B cell (primary cell): ENCODE measurements at regions not wholly inside any gene's neighbourhood (a gene's known extent, or its start where the extent isn't known, plus 50 kb on each side); places are given as distances from the start of the nearest gene placed in this dataset.

Experiments used
- ATAC-seq: fragments of 200-7000 bp; cut with Tn5 transposase; one replicate; pipeline ENCODE4 v1.10.0; 2021; ENCODE audit warnings: low read depth, mild to moderate bottlenecking, moderate number of reproducible peaks, moderate library complexity
- CTCF ChIA-PET: fragments of 350-600 bp; sonication (Branson Sonifier 250); formaldehyde crosslinking; loops from one replicate; lab custom pipeline; 2021; ENCODE audit warnings: antibody characterized with exemption, inconsistent platforms; lab: Charles Lee
- POLR2A ChIA-PET: fragments of 350-600 bp; sonication (Branson Sonifier 250); formaldehyde crosslinking; loops from one replicate; lab custom pipeline; 2021; ENCODE audit warnings: antibody characterized with exemption; lab: Charles Lee
- DNase-seq: peaks from one replicate; pipeline ENCODE4 v3.0.0; 2013
- H2AFZ ChIP-seq: 2 replicates; pipeline ENCODE4 v1.6.1; 2012; ENCODE audit warnings: mild to moderate bottlenecking, low read depth, low read length; ENCODE audit not compliant: insufficient read depth, poor library complexity, severe bottlenecking
- H3K27ac ChIP-seq, 2 donors: 1 replicate in 1 of 2; 2 replicates in 1 of 2; pipeline ENCODE4 v1.5.1; 2012 to 2013; ENCODE audit warnings: low read length in 2 of 2, mild to moderate bottlenecking in 2 of 2, moderate library complexity in 1 of 2
- H3K27me3 ChIP-seq, 4 experiments: fragments of 200-600 bp in 1 of 4; sonication (generic) in 1 of 4; replicated peaks in 1 of 4; 1 replicate in 2 of 4; 2 replicates in 2 of 4; pipeline versions ENCODE4 v1.6.1 to v1.7.0; 2013 to 2016; ENCODE audit warnings: low read length in 3 of 4, mild to moderate bottlenecking in 2 of 4, mixed read lengths in 1 of 4, moderate library complexity in 1 of 4; ENCODE audit not compliant: insufficient read depth in 4 of 4, control insufficient read depth in 3 of 4; ENCODE audit errors: control extremely low read depth in 1 of 4
- H3K36me3 ChIP-seq, 2 experiments: replicated peaks in 1 of 2; 1 replicate in 1 of 2; 2 replicates in 1 of 2; pipeline versions ENCODE4 v1.6.1 to v1.7.1; 2013; ENCODE audit warnings: low read length in 1 of 2; ENCODE audit not compliant: insufficient read depth in 2 of 2, control insufficient read depth in 1 of 2; ENCODE audit errors: control extremely low read depth in 1 of 2, extremely low read depth in 1 of 2
- H3K4me1 ChIP-seq, 2 donors: fragments of 200-600 bp in 1 of 2; sonication (generic) in 1 of 2; 1 replicate in 1 of 2; 2 replicates in 1 of 2; pipeline versions ENCODE4 v1.5.1 to v1.6.1; 2013 to 2017; ENCODE audit warnings: low read length in 2 of 2; ENCODE audit not compliant: control insufficient read depth in 2 of 2, insufficient read depth in 2 of 2
- H3K4me2 ChIP-seq: replicated peaks from 2 replicates; pipeline ENCODE3; 2012; ENCODE audit warnings: mild to moderate bottlenecking, low read depth, low read length; ENCODE audit not compliant: poor library complexity, severe bottlenecking
- H3K4me3 ChIP-seq, 5 experiments: fragments of 200-600 bp in 1 of 5; sonication (generic) in 1 of 5; 1 replicate in 3 of 5; 2 replicates in 2 of 5; pipeline versions ENCODE4 v1.5.1 to v1.7.0; 2011 to 2016; ENCODE audit warnings: low read length in 4 of 5, mild to moderate bottlenecking in 4 of 5, low read depth in 2 of 5, control low read depth in 1 of 5, moderate library complexity in 1 of 5; ENCODE audit not compliant: insufficient read depth in 1 of 5; ENCODE audit errors: control extremely low read depth in 1 of 5, extremely low read depth in 1 of 5
- H3K79me2 ChIP-seq: fragments of 200-600 bp; sonication (generic); one replicate; pipeline ENCODE4 v1.6.0; 2016; ENCODE audit warnings: low read length; ENCODE audit not compliant: control insufficient read depth, insufficient read depth
- H3K9ac ChIP-seq: fragments of 200-600 bp; sonication (generic); 2 replicates; pipeline ENCODE4 v1.6.1; 2017; ENCODE audit warnings: mild to moderate bottlenecking, low read length, moderate library complexity
- H3K9me3 ChIP-seq, 3 donors: one replicate each; pipeline versions ENCODE4 v1.6.1 to v1.7.1; 2013; ENCODE audit warnings: low read length in 2 of 3; ENCODE audit not compliant: control insufficient read depth in 2 of 3, insufficient read depth in 1 of 3; ENCODE audit errors: control extremely low read depth in 1 of 3
- H4K20me1 ChIP-seq: 2 replicates; pipeline ENCODE4 v1.6.0; 2012; ENCODE audit warnings: mild to moderate bottlenecking, low read length; ENCODE audit not compliant: insufficient read depth, control insufficient read depth, poor library complexity, severe bottlenecking
- H3K27ac Mint-ChIP-seq: one replicate; pipeline ENCODE4 v1.8.0; 2021; ENCODE audit warnings: mixed read lengths
- H3K27me3 Mint-ChIP-seq: one replicate; pipeline ENCODE4 v1.8.0; 2021; ENCODE audit warnings: mixed read lengths
- H3K4me1 Mint-ChIP-seq: one replicate; pipeline ENCODE4 v1.8.0; 2021; ENCODE audit warnings: mixed read lengths
- H3K4me3 Mint-ChIP-seq: one replicate; pipeline ENCODE4 v1.8.0; 2021; ENCODE audit warnings: mixed read lengths
- H3K9me3 Mint-ChIP-seq: one replicate; pipeline ENCODE4 v1.8.0; 2022; ENCODE audit warnings: mixed read lengths; ENCODE audit not compliant: insufficient read depth
- EZH2 ChIP-seq: IDR thresholded peaks from 2 replicates; pipeline ENCODE4 v1.6.1; 2012; ENCODE audit warnings: borderline replicate concordance, low read depth, mild to moderate bottlenecking, moderate library complexity, low read length; ENCODE audit not compliant: insufficient read depth, poor library complexity, severe bottlenecking
- WGBS: methylation state at CpG from one replicate; pipeline ENCODE4 v1.1.5; 2013; ENCODE audit warnings: missing lambda C conversion rate; ENCODE audit not compliant: insufficient coverage; 5-methylcytosine and 5-hydroxymethylcytosine counted together
- intact Hi-C: fragments of 100-400 bp; cut with micrococcal nuclease; formaldehyde crosslinking; loops from one replicate; pipeline ENCODE4 v1.10.0; 2022
- TF ChIP-seq, protein P1 (sequence below): fragments of 200-600 bp; IDR thresholded peaks from one replicate; pipeline ENCODE4 v1.8.0; 2022; ENCODE audit warnings: antibody characterized with exemption, mild to moderate bottlenecking

DNA sequence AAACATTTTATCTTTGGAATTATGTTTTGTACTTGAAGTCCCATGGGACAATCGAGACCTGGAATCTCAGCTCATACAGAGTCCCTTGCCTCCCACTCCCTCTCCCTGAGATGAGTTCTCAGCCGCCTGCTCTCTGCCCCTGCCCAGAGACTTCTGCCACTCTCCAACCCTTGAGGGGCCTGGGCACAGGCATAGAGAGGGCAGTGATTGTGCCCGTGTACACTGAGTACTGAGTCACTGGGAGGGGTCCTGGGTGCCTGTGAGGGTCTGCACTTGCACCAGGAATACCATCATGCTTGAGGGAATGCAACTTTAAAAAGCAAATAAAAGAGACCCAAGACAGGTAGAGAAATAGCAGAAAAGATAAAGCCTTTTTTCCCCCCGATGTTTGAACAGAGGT is 453.8 kb upstream of the HS3ST5 start:
- Histone ChIP-seq H2AFZ (no peak overlapping the region), H4K20me1 (no peaks in the 10 kb centered on the region), H3K9ac (no peak overlapping the region), H3K4me3 (no peak overlapping the region), H3K4me1 (no peaks in the 10 kb centered on the region), H3K27me3 (no peaks in the 10 kb centered on the region), H3K36me3 (no peaks in the 10 kb centered on the region), H3K27ac (no peak overlapping the region), H3K4me2 (no peak overlapping the region), H3K9me3 (no peaks in the 10 kb centered on the region), H3K79me2 (no peaks in the 10 kb centered on the region)
- H3K4me3 Mint-ChIP-seq = no peak overlapping the region
- intact Hi-C loops = no loop called here
- CTCF ChIA-PET = no interaction called here
- no peaks in the 10 kb centered on the region for H3K27me3 Mint-ChIP-seq
- no peak for TF ChIP-seq EZH2
- TF ChIP-seq, protein P1, sequence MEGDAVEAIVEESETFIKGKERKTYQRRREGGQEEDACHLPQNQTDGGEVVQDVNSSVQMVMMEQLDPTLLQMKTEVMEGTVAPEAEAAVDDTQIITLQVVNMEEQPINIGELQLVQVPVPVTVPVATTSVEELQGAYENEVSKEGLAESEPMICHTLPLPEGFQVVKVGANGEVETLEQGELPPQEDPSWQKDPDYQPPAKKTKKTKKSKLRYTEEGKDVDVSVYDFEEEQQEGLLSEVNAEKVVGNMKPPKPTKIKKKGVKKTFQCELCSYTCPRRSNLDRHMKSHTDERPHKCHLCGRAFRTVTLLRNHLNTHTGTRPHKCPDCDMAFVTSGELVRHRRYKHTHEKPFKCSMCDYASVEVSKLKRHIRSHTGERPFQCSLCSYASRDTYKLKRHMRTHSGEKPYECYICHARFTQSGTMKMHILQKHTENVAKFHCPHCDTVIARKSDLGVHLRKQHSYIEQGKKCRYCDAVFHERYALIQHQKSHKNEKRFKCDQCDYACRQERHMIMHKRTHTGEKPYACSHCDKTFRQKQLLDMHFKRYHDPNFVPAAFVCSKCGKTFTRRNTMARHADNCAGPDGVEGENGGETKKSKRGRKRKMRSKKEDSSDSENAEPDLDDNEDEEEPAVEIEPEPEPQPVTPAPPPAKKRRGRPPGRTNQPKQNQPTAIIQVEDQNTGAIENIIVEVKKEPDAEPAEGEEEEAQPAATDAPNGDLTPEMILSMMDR = no peak
- no peaks in the 10 kb centered on the region for H3K4me1 Mint-ChIP-seq
- H3K27ac Mint-ChIP-seq = no peak overlapping the region
- 93% methylated on average over 3 of the region's 4 CpGs for WGBS
- DNase-seq = no peak
- POLR2A ChIA-PET = no interaction called here
- H3K9me3 Mint-ChIP-seq = peaks cover 2% of the 10 kb centered on the region
- no peak for ATAC-seq

DNA sequence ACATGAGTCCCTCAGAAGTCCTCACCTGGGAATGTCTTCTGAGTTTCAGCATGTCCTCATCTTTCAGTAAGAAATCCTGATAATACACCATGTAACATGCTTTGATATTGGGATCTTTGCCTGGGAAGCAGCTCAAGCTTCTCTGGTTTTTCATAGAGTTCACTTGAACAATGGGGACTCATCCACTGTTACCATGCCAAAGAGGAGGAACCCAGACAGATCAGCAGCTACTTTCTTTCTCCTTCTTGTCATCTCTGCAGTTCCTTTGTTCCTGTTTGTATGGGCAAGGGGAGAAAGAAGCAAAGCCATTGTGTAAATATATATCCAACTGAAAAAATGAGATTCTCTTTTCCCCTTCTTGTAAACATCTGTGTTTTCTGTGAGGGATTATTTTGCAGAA is 450.6 kb upstream of the HS3ST5 start:
- H2AFZ ChIP-seq = no peak overlapping the region
- ATAC-seq (no peak), DNase-seq (no peak)
- H3K36me3 ChIP-seq = no peaks in the 10 kb centered on the region
- no peak overlapping the region for H3K27ac Mint-ChIP-seq
- no peak overlapping the region for H3K9ac ChIP-seq
- H3K4me2 ChIP-seq = no peak overlapping the region
- H3K9me3 Mint-ChIP-seq = peaks cover 2% of the 10 kb centered on the region
- H3K4me3 ChIP-seq = no peak overlapping the region
- ChIA-PET CTCF (no interaction called here), POLR2A (no interaction called here)
- H3K4me1 ChIP-seq = no peaks in the 10 kb centered on the region
- no peaks in the 10 kb centered on the region for H3K9me3 ChIP-seq
- no peaks in the 10 kb centered on the region for H3K27me3 ChIP-seq
- H3K27ac ChIP-seq = no peak overlapping the region
- H3K27me3 Mint-ChIP-seq = no peaks in the 10 kb centered on the region
- H3K79me2 ChIP-seq = no peaks in the 10 kb centered on the region
- H3K4me3 Mint-ChIP-seq = no peak overlapping the region
- H4K20me1 ChIP-seq = no peaks in the 10 kb centered on the region
- TF ChIP-seq EZH2 = no peak
- TF ChIP-seq, protein P1 = no peak
- no peaks in the 10 kb centered on the region for H3K4me1 Mint-ChIP-seq
- intact Hi-C loops = no loop called here
